ENCODE measurements at regions not wholly inside any gene's neighbourhood (a gene's known extent, or its start where the extent isn't known, plus 50 kb on each side); places are given as distances from the start of the nearest gene placed in this dataset.
A peak's percentile ranks its signal among the peaks of the same experiment; 100 is the strongest.

- peaks cover 5% of the 10 kb centered on the region for H3K9me3 Mint-ChIP-seq
- H3K4me1 Mint-ChIP-seq: no peaks in the 10 kb centered on the region
- no peak overlapping the region for H3K4me3 Mint-ChIP-seq
Observed at GRCh38 chr10:117646718-117647117, 104.2 kb downstream of the EMX2 start.

DNA sequence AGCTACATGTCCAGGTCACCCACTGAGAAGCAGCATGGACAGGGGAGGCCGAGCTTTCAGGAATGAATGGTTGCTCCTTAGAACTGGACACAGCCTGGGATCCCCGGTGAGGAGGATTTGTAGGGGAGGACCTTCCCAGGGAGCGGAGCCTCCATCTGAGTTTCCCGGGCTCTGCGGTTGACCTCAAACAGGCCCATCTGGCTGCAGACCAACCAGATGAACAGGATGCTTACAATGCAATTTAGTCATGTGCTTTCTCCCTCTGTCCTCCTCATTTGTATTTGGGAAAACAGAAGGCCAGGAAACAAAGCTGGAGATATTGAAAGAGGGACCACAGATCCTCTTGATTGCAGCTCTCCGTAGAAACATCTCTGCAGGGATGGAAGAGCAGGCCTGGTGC, 104.8 kb downstream of the EMX2 start:
- intact Hi-C loops (cut with micrococcal nuclease): no loop called here
- no peak overlapping the region for H3K4me3 Mint-ChIP-seq
- H3K27ac Mint-ChIP-seq: no peak overlapping the region
- ATAC-seq (ENCODE audit: low read depth): no peak
- POLR2A ChIA-PET: no interaction called here
- CTCF ChIA-PET: no interaction called here
- peaks cover 4% of the 10 kb centered on the region for H3K27me3 Mint-ChIP-seq
- TF ChIP-seq, protein P1, sequence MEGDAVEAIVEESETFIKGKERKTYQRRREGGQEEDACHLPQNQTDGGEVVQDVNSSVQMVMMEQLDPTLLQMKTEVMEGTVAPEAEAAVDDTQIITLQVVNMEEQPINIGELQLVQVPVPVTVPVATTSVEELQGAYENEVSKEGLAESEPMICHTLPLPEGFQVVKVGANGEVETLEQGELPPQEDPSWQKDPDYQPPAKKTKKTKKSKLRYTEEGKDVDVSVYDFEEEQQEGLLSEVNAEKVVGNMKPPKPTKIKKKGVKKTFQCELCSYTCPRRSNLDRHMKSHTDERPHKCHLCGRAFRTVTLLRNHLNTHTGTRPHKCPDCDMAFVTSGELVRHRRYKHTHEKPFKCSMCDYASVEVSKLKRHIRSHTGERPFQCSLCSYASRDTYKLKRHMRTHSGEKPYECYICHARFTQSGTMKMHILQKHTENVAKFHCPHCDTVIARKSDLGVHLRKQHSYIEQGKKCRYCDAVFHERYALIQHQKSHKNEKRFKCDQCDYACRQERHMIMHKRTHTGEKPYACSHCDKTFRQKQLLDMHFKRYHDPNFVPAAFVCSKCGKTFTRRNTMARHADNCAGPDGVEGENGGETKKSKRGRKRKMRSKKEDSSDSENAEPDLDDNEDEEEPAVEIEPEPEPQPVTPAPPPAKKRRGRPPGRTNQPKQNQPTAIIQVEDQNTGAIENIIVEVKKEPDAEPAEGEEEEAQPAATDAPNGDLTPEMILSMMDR (IDR thresholded peaks at IDR 0.05): no peak
- no peak for DNase-seq
- peaks cover 5% of the 10 kb centered on the region for H3K9me3 Mint-ChIP-seq
- no peaks in the 10 kb centered on the region for H3K36me3 Mint-ChIP-seq (ENCODE audit: low read depth)
- H3K4me1 Mint-ChIP-seq: no peaks in the 10 kb centered on the region

More at GRCh38 chr10:117646718-117647117, 104.2 kb downstream of the EMX2 start:
- peaks cover 4% of the 10 kb centered on the region for H3K27me3 Mint-ChIP-seq
- TF ChIP-seq, protein P1 (IDR thresholded peaks at IDR 0.05): no peak
- no peak for DNase-seq
- ATAC-seq (ENCODE audit: low read depth): no peak
- CTCF ChIA-PET: no interaction called here
- no peaks in the 10 kb centered on the region for H3K36me3 Mint-ChIP-seq (ENCODE audit: low read depth)
- no peak overlapping the region for H3K27ac Mint-ChIP-seq
- POLR2A ChIA-PET: no interaction called here
- intact Hi-C loops (cut with micrococcal nuclease): no loop called here

- intact Hi-C loops (cut with micrococcal nuclease): no loop called here
- no peaks in the 10 kb centered on the region for H3K4me1 Mint-ChIP-seq
- ChIA-PET POLR2A (no interaction called here), CTCF (no interaction called here)
- DNase-seq (no peak), ATAC-seq (ENCODE audit: low read depth) (no peak)
- no peaks in the 10 kb centered on the region for H3K36me3 Mint-ChIP-seq (ENCODE audit: low read depth)
- H3K4me3 Mint-ChIP-seq: no peak overlapping the region
- no peak overlapping the region for H3K27ac Mint-ChIP-seq
- TF ChIP-seq, protein P1 (IDR thresholded peaks at IDR 0.05): no peak
- H3K9me3 Mint-ChIP-seq: peaks cover 9% of the 10 kb centered on the region
- H3K27me3 Mint-ChIP-seq: no peaks in the 10 kb centered on the region
Observed at GRCh38 chr10:117651121-117651520, 108.6 kb downstream of the EMX2 start.

DNA sequence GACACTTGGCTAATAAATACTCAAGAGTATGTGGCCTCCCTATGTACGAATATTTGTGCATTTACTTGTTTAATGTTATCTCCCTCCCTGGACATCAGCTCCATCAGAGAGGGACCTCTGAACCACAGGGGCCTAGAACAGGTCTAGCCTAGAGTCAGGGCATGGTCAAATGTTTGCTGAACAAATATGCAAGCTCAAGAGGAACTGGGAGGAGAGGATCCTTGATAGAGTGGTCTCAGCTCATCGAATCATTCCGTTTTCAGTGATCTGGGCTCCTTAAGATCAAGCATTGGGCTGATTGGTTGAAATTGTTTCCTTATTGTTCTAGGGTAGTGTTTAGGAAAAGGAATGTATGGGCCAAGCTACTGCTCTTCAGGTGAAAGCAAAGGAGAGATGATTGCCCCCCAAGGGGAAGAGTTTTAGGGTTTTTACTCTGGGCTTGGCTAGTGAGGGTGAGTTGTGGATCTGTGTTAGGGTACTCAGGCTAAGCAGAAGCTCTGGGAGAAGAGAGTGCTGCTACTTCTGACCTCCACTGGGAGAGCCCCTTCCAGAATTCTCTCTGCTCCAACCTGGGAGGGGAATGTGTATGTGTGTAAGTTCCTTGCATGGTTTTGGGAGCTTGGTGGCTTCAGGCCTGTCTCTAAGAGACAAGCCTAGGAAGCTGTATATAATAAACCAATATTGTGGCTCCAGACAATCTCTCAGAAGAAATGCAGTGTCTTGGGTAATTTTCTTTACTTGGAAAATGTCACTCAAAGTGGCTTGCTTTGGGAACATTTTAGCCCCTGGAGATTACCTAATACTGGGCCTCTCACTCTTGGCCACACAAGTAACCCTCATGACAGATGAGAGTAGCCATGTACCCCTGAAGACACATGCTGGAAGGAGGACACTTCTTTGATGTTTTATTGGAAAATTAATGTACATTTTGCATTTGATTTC, 110.0 kb downstream of the EMX2 start:
- POLR2A ChIA-PET: no interaction called here
- CTCF ChIA-PET: no interaction called here
- intact Hi-C loops (cut with micrococcal nuclease): no loop called here

DNA sequence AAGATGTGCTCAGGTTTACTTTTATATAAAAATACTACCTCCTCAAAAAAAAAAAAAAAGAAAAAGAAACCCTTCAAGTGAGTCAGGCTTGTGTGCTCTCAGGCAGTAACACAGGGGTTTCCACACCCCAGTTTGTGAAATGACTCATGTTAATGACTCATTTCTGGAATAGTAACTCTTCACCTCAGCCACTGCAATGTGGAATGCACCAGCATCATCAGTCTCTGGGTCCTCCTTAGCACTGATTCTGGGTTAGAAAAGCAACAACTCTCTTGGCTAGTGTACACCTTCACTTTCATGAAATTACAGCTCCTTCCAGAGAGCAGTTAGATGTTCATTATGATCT, 110.6 kb downstream of the EMX2 start:
- DNase-seq (no peak), ATAC-seq (ENCODE audit: low read depth) (peak; percentile 87)
- ChIA-PET POLR2A (no interaction called here), CTCF (no interaction called here)
- Mint-ChIP-seq H3K36me3 (ENCODE audit: low read depth) (no peaks in the 10 kb centered on the region), H3K27ac (no peak overlapping the region), H3K27me3 (no peaks in the 10 kb centered on the region), H3K4me3 (no peak overlapping the region), H3K9me3 (peaks cover 9% of the 10 kb centered on the region), H3K4me1 (peaks cover 6% of the 10 kb centered on the region)
- TF ChIP-seq, protein P1 (IDR thresholded peaks at IDR 0.05): no peak
- intact Hi-C loops (cut with micrococcal nuclease): no loop called here

More for the DNA sequence above, 110.0 kb downstream of the EMX2 start:
- Mint-ChIP-seq H3K27me3 (no peaks in the 10 kb centered on the region), H3K4me1 (peaks cover 6% of the 10 kb centered on the region), H3K27ac (no peak overlapping the region), H3K9me3 (peaks cover 9% of the 10 kb centered on the region), H3K4me3 (no peak overlapping the region), H3K36me3 (ENCODE audit: low read depth) (no peaks in the 10 kb centered on the region)
- DNase-seq (no peak), ATAC-seq (ENCODE audit: low read depth) (peak; percentile 18)
- TF ChIP-seq, protein P1 (IDR thresholded peaks at IDR 0.05): no peak

Data from activated B cell treated with CpG ODN at 0.5 μM for 24 hours (primary cell).